GM18870 (cell line): ENCODE measurements at regions not wholly inside any gene's neighbourhood (a gene's known extent, or its start where the extent isn't known, plus 50 kb on each side); places are given as distances from the start of the nearest gene placed in this dataset.

ENCODE experiments used
- ATAC-seq: cut with Tn5 transposase; IDR thresholded peaks from one replicate; pipeline ENCODE4 v1.9.1; 2021; ENCODE audit warnings: moderate library complexity; ENCODE audit not compliant: unreplicated experiment

DNA sequence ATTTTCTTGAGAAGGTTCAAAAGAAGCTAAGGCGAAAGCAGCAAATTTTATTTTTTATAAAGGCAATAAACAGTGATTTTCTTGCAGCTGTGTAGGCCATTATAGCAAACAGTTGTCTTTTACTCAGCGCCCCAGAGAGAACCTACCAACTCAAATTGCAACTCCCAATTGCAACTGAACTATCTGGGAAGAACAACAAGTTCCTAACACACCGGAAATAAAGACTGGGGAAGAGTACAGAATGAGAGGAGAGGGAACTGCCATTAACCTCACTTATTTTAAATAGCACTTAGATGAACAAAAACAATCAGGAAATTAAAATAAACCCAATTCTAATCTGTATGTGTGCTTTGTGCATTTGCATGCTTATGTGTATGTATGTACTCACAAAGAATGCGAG is 171.1 kb downstream of the KCTD12 start:
- no peak for ATAC-seq

DNA sequence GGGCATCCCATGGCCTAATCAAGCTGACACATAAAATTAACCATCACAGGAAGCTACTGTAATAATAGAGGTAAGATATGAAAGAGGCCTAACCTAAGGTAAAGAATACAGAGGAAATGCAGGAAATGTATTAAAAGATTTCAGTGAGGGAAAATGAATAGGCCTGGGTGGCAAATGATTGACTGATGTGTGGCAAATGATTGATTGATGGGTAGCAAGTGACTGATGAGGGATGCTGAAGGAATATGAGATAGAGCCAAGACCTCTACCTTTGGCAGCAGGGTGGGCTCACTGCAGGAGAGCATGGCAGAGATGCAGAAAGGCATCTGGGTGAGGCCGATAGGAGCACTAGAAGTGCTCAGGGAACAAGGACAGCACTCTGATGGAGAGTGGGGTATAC is 172.9 kb downstream of the KCTD12 start:
- no peak for ATAC-seq

DNA sequence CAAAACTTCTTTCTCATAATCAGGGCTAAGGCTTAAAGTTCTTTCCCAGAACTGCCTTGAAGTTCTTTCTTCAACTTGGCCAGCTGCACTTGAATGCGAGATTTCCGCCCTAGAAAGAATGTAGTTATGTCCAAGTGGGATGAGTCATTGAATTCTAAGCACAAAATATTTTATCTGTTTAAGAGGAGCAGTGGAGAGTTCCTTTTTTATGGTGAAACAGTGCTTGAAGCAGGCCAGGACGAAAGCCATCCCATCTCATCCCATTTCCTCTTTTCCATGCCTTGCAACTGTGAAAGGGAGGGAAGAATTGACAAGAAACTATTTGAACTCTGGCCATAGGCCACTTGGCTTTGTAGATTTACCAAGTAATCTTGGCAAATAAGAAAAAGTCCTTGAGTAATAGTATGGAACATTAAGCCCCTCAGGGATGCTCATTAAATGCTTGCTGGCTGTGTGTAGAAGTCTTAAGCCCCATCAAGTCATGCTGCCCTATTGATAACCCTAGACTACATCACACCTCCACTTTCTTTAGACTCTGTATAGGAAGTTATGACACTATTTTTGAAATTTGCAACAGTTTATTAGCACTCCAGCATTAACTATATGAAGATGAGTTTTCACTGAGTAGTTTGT is 174.5 kb downstream of the KCTD12 start:
- ATAC-seq = no peak

GRCh38 chr13:76709851-76710250 is 176.4 kb downstream of the KCTD12 start:
- no peak for ATAC-seq

DNA sequence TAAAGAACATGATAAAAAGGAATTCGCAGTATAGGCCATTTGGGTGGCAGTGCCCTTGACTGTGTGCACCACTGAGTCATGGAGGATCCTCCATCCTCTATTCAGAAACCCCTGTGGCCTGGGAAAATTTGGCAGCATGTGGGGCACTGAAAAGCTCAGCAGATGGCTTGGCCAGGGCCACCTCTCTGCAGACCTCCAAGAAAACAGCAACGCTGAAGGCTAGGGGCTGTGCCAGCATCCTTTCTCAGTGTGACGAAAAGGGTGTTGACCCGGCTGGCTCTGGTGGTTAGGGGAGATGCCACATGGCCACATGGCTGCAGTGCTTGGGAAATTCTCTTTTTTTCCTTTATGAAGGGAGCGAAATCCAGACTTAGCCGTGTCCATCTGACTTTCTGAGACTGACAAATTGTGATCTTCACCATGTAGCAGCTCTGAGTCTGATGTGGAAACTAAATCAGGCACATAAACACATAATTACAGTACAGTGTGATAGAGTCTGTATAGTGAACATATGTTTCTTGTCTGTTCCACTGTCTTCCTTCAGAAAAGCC is 178.0 kb downstream of the KCTD12 start:
- ATAC-seq = no peak

- ATAC-seq = no peak
These were observed 178.8 kb downstream of the KCTD12 start for GRCh38 chr13:76707360-76707759.

DNA sequence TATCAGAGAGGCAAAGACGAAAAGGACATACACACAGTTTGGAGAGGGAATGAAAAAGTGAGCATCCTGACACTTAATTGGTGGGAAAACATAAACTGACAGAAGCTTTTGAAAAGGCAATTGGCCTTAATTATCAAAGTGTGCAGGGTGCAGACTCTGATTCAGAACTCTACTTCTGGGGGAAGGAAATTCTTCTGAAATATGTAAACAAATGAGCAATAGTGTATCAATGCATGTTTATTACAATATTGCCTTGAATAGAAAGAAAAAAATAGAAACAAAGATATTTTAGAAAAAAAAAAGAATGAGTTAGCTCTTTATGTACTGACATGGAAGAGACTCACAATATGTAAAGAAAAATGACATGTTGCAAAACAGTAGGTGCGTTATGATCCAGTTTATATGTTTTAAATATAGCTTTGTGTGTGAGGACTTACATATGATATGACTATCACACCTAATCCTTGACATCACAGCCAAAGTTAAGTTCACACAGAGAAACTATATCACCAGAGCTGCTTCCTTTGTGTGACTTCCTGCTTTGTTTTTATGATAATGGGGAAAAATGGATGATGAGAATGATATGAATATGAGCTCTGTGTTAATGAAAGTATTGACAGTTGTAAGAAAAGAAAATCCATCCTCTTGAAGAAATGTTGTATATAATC is 182.4 kb downstream of the KCTD12 start:
- ATAC-seq = no peak

DNA sequence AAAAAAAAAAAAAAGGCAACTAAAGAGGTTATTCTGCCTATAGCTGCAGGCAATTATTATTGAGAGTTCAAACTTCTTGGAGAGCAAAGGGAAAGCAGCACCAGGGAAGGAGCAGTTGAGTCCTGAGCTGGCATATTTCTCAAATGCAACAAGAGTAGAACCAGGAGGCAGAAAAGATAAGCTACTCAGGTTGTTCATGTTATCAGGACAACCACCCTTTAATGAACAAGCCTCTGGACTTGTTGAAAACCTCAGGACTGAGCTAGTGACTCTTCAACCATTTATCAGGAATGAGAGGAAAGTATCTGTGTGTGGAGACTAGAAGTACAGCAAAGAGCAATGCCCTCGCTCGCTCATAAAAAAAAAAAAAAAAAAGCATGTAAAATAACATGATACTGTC is 183.0 kb downstream of the KCTD12 start:
- ATAC-seq = no peak

GRCh38 chr13:76697288-76697687 is 188.9 kb downstream of the KCTD12 start:
- no peak for ATAC-seq

DNA sequence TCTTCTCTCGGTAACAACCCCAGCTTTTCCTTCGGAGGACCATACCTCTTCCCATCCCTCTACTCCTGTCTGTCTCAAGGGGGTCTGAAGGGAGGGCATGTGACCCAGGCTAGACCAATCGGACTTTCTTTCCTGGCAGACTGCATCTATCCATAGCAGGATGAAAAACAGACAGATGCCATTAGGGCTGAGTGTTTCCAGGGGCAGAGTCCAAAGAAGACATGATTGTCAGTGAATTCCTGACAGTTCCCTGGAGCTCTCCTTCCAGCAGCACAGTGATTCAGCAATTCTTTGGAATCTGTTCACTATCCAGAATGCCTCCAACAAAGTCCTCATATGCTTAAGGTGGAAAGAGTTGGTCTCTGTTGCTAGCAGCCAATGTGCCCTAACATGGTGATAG is 189.8 kb downstream of the KCTD12 start:
- ATAC-seq = no peak

DNA sequence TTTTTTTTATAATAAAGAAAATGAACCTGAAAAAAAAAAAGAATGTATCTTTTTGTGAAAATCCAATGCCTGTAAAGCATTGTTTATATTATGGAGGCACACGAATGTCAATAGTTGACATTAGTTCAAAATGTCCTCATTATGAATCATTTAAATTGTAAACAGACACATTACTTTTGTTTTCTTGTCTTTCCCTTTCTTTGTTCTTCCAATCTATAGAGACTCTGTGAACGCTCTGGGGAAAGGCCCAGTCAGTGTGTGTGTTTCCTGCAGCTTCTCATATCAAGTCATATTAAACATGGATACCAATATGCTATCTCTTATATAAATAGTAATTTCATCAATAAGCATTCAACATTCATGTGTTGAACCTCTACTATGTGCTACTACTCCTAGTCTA is 193.1 kb downstream of the KCTD12 start:
- no peak for ATAC-seq

- no peak for ATAC-seq
These were observed 193.9 kb downstream of the KCTD12 start for GRCh38 chr13:76692346-76692745.

GRCh38 chr13:76690611-76691010 is 195.6 kb downstream of the KCTD12 start:
- no peak for ATAC-seq

DNA sequence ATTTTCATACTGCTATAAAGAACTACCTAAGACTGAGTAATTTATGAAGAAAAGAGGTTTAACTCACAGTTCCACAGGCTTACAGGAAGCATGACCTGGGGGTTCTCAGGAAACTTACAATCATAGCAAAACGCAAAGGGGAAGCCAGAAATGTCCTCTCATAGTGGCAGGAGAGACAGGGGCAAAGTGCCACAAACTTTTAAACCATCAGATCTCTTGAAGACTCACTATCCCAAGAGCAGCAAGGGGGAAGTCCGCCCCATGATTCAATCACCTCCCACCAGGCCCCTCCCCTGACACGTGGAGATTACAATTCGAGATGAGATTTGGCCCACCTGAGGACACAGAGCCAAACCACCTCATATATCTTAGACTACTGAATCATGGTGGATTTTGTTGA is 198.7 kb downstream of the KCTD12 start:
- ATAC-seq = no peak

- ATAC-seq = no peak
These were observed 200.3 kb downstream of the KCTD12 start for GRCh38 chr13:76685938-76686337.

DNA sequence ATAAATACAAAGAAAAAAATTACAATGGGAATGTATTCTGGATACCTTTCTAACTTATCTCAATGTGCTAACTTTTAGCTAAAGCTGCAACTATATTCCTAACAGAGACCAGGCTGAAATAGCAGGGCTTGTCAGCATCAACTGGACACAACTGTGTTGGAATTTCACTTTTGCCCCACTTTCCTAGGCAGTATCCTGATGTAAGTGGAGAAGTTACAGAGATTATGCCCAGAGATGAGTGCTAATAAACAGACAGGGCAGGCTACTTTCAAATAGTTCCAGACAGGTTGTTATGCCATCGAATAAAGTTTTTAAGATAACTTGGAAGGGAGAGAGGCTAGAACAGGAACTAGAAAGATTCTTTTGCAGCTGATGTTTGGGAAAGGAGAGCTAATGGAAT is 201.9 kb downstream of the KCTD12 start:
- no peak for ATAC-seq

GRCh38 chr13:76683854-76684253 is 202.4 kb downstream of the KCTD12 start:
- ATAC-seq = no peak

DNA sequence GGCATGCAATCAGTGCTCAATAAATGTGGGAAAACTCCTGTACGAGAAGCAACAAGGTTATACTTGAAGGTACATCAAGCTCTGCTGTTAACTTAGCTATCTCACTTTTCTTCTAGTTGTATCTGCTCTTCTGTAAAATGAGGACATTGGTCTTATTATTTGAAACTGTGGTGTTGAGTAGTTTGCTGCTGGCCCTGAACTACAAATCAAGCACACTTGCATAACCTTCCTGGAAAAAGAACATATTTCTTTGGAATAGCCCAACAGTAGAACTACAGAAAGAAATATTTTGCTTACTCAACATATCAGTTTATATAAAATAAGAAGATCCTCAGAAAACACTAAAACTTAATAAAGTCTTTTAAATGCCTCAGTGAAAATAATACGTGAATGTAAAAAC is 203.0 kb downstream of the KCTD12 start:
- no peak for ATAC-seq

GRCh38 chr13:76680112-76680511 is 206.1 kb downstream of the KCTD12 start:
- ATAC-seq = no peak

- ATAC-seq = no peak
These were observed 209.2 kb downstream of the KCTD12 start for GRCh38 chr13:76677043-76677442.

DNA sequence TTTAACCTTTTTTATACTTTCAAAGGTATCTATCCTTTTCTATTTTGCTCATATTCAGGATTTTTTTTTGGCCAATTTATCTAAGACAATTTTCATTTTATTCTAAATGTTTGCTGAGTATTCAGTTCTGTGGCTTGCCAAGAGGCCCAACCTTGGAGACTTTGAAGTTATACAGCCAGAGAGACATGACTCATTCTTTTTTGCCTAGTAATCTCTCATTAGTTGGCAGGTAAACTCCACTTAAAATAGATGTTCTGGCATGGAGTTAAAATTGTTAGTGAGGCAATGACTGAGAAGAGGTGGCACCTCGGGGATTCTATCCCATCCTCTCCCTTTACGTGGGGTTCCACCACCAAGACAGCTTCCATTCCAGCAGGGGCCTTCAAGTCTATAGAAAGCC is 213.8 kb downstream of the KCTD12 start:
- no peak for ATAC-seq

- no peak for ATAC-seq
These were observed 217.5 kb downstream of the KCTD12 start for GRCh38 chr13:76668716-76669115.

DNA sequence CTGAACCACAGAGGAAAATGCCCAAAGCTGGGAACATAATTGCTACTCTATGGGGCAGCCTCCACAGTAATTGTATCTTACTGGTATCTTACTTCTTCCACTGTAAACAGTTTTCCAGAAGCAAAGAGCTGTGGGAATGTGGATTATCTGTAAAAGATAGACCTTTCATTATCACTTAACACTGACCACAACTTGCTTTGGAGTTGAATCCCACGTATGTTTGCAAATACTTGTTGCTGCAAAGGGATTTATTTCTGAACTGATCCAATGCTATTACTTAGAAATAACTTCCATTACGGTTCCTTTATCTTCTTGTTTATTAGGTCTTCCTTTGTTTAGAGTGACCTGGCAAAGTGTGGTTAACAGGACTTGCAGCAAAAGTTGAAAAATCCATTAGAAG is 218.1 kb downstream of the KCTD12 start:
- no peak for ATAC-seq
